H1 (cell line): ENCODE measurements at regions not wholly inside any gene's neighbourhood (a gene's known extent, or its start where the extent isn't known, plus 50 kb on each side); places are given as distances from the start of the nearest gene placed in this dataset.

Experiments
- CHD1 ChIP-seq: IDR thresholded peaks from 2 replicates; pipeline ENCODE4 v1.6.1; 2012; ENCODE audit warnings: low read depth, low read length, improper control_type of control experiment

DNA sequence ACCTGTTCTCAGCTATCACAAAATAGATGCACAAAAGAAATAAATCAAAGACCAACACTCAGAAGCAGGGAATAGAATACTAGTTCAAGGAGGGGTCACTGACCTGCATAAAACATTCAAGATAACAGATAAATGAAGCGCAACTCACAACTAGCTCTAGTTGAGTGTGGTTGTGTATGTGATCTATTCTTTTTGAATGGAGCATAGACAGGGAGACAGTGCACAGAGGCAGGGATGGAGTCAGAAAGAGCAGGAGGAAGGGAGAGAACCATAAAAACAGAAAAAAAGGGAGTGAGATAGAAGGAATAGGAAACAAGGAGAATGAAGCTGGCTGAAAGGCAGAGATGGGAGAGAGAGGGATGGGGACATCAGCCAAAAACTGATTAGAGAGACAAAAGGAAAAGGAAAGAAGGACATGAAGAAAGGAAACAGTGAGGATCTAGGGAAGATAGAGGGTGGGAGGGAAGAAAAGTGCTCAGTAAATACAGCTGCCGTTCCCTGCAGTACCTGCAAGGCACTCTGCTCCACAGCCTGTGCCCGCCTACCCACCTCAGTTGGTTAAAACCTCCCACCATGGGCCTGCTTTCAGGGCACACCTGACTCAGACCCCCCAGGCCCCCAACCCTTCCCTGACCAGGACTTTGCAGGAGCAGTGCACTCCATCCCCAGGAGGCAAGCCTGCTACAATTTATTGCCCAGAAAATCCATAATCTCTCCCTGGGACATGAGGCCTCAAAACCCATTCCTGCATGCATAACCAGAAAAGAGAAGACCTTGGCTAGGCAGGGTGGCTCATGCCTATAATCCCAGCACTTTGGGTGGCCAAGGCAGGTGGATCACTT, 385.2 kb upstream of the POU3F1 start (continued):
- TF ChIP-seq CHD1, result no peak
